H1 (cell line): ENCODE measurements at regions not wholly inside any gene's neighbourhood (a gene's known extent, or its start where the extent isn't known, plus 50 kb on each side); places are given as distances from the start of the nearest gene placed in this dataset.
A peak's percentile ranks its signal among the peaks of the same experiment; 100 is the strongest.

Experiments
- CTCF ChIA-PET: fragments of 300-600 bp; sonication (Branson Sonifier 250); formaldehyde crosslinking; loops from one replicate; lab custom pipeline; 2021; ENCODE audit not compliant: partially characterized antibody; lab: Charles Lee
- POLR2A ChIA-PET: fragments of 300-600 bp; sonication (Branson Sonifier 250); formaldehyde crosslinking; loops from one replicate; lab custom pipeline; 2021; ENCODE audit warnings: inconsistent platforms; ENCODE audit not compliant: partially characterized antibody; lab: Charles Lee
- DNase-seq, 2 experiments: peaks; one replicate each; pipeline versions ENCODE4 v3.0.0 to v3.0.0-alpha.2; 2010 to 2022; ENCODE audit warnings: low spot score in 2 of 2, low read depth in 1 of 2, mixed read lengths in 1 of 2
- FAIRE-seq: peaks from 2 replicates; lab custom pipeline; 2011; peaks lifted over from hg19 to GRCh38; lab: Jason Lieb, UNC
- H2AFZ ChIP-seq: 2 replicates; pipeline ENCODE4 v1.8.1; 2012; ENCODE audit warnings: low read length, inconsistent platforms
- H2AK5ac ChIP-seq: 2 replicates; pipeline ENCODE4 v1.6.1; 2013; ENCODE audit warnings: low read depth, low read length
- H2BK120ac ChIP-seq: replicated peaks from 2 replicates; pipeline ENCODE3; 2013; ENCODE audit warnings: low read depth, low read length, inconsistent platforms
- H2BK12ac ChIP-seq: 2 replicates; pipeline ENCODE4 v1.6.1; 2013; ENCODE audit warnings: low read depth, low read length
- H2BK15ac ChIP-seq: 2 replicates; pipeline ENCODE4 v1.6.1; 2013; ENCODE audit warnings: low read length
- H2BK20ac ChIP-seq: 2 replicates; pipeline ENCODE4 v1.6.1; 2013; ENCODE audit warnings: low read length
- H2BK5ac ChIP-seq: 2 replicates; pipeline ENCODE4 v1.6.1; 2013; ENCODE audit warnings: low read depth, low read length
- H3K14ac ChIP-seq: 2 replicates; pipeline ENCODE4 v1.6.1; 2013; ENCODE audit warnings: inconsistent platforms; ENCODE audit not compliant: insufficient read length
- H3K18ac ChIP-seq: 2 replicates; pipeline ENCODE4 v1.6.1; 2013; ENCODE audit warnings: low read length; ENCODE audit errors: extremely low read depth
- H3K23ac ChIP-seq: 2 replicates; pipeline ENCODE4 v1.6.1; 2013; ENCODE audit warnings: inconsistent platforms; ENCODE audit not compliant: insufficient read length
- H3K23me2 ChIP-seq: 2 replicates; pipeline ENCODE4 v1.6.1; 2013; ENCODE audit warnings: low read depth, low read length
- H3K27ac ChIP-seq: 2 replicates; pipeline ENCODE4 v1.6.1; 2011; ENCODE audit warnings: low read depth, low read length, inconsistent platforms
- H3K27me3 ChIP-seq, 4 experiments: replicated peaks in 1 of 4; 1 replicate in 1 of 4; 2 replicates in 3 of 4; pipeline versions ENCODE4 v1.6.1 to v1.8.1; 2011 to 2013; ENCODE audit warnings: low read length in 3 of 4, mild to moderate bottlenecking in 3 of 4, inconsistent platforms in 2 of 4, mixed read lengths in 2 of 4, moderate library complexity in 1 of 4; ENCODE audit not compliant: control insufficient read depth in 3 of 4, insufficient read depth in 3 of 4; ENCODE audit errors: extremely low read depth in 1 of 4
- H3K36me3 ChIP-seq, 4 experiments: 2 replicates each; pipeline versions ENCODE4 v1.6.1 to v1.8.1; 2011 to 2013; ENCODE audit warnings: mild to moderate bottlenecking in 4 of 4, low read length in 3 of 4, moderate library complexity in 2 of 4, control low read depth in 1 of 4, inconsistent platforms in 1 of 4; ENCODE audit not compliant: insufficient read depth in 4 of 4, control insufficient read depth in 2 of 4
- H3K4ac ChIP-seq: replicated peaks from 2 replicates; pipeline ENCODE3; 2013; ENCODE audit warnings: low read length, low read depth, mixed read lengths, inconsistent platforms; ENCODE audit not compliant: insufficient read length
- H3K4me1 ChIP-seq, 4 experiments: replicated peaks in 1 of 4; 1 replicate in 1 of 4; 2 replicates in 3 of 4; pipeline versions ENCODE4 v1.6.1 to v1.8.1; 2011 to 2013; ENCODE audit warnings: low read length in 3 of 4, inconsistent platforms in 2 of 4, mixed read lengths in 1 of 4; ENCODE audit not compliant: insufficient read depth in 4 of 4, control insufficient read depth in 3 of 4
- H3K4me2 ChIP-seq, 2 experiments: 2 replicates each; pipeline versions ENCODE4 v1.6.1 to v1.8.1; 2011 to 2013; ENCODE audit warnings: low read depth in 2 of 2, low read length in 2 of 2, control low read depth in 1 of 2, inconsistent platforms in 1 of 2, mild to moderate bottlenecking in 1 of 2; ENCODE audit not compliant: insufficient read depth in 1 of 2
- H3K4me3 ChIP-seq, 4 experiments: fragments of 200-600, 300-600 bp in 1 of 4; sonication (generic), shearing (Covaris generic), sonication (Bioruptor Twin) in 1 of 4; 2 replicates each; pipeline versions ENCODE4 v1.5.1 to v1.8.1; 2011 to 2016; ENCODE audit warnings: low read length in 4 of 4, low read depth in 3 of 4, control low read depth in 2 of 4, inconsistent platforms in 2 of 4, mild to moderate bottlenecking in 2 of 4, mixed read lengths in 1 of 4, moderate library complexity in 1 of 4; ENCODE audit not compliant: insufficient read depth in 2 of 4; ENCODE audit errors: extremely low read depth in 1 of 4
- H3K56ac ChIP-seq: replicated peaks from 2 replicates; pipeline ENCODE3; 2013; ENCODE audit warnings: low read depth, mild to moderate bottlenecking, mixed read lengths, low read length, inconsistent platforms; ENCODE audit not compliant: insufficient read length
- H3K79me1 ChIP-seq: 2 replicates; pipeline ENCODE4 v1.6.1; 2013; ENCODE audit warnings: low read depth, low read length, control low read depth
- H3K79me2 ChIP-seq, 2 experiments: 2 replicates each; pipeline versions ENCODE4 v1.6.1 to v1.8.1; 2012 to 2013; ENCODE audit warnings: low read length in 2 of 2, mild to moderate bottlenecking in 2 of 2, inconsistent platforms in 1 of 2; ENCODE audit not compliant: insufficient read depth in 2 of 2, control insufficient read depth in 1 of 2
- H3K9ac ChIP-seq, 4 experiments: replicated peaks in 1 of 4; 1 replicate in 1 of 4; 2 replicates in 3 of 4; pipeline versions ENCODE4 v1.6.1 to v1.8.1; 2011 to 2013; ENCODE audit warnings: low read depth in 3 of 4, low read length in 3 of 4, control low read depth in 2 of 4, mild to moderate bottlenecking in 2 of 4, moderate library complexity in 2 of 4, inconsistent platforms in 1 of 4; ENCODE audit errors: extremely low read depth in 1 of 4
- H3K9me3 ChIP-seq, 2 experiments: 2 replicates each; pipeline versions ENCODE4 v1.6.1 to v1.8.1; 2012 to 2013; ENCODE audit warnings: mild to moderate bottlenecking in 2 of 2, moderate library complexity in 2 of 2, control low read depth in 1 of 2, inconsistent platforms in 1 of 2, low read depth in 1 of 2, low read length in 1 of 2, mixed read lengths in 1 of 2; ENCODE audit not compliant: insufficient read depth in 2 of 2
- H4K20me1 ChIP-seq, 2 experiments: replicated peaks in 1 of 2; 2 replicates each; pipeline versions ENCODE3 to v1.8.1; 2011 to 2013; ENCODE audit warnings: inconsistent platforms in 2 of 2, low read length in 2 of 2, mild to moderate bottlenecking in 1 of 2; ENCODE audit not compliant: insufficient read depth in 2 of 2, control insufficient read depth in 1 of 2
- H4K5ac ChIP-seq: 2 replicates; pipeline ENCODE4 v1.6.1; 2013; ENCODE audit warnings: low read length, low read depth, mixed read lengths, inconsistent platforms; ENCODE audit not compliant: insufficient read length
- H4K8ac ChIP-seq: 2 replicates; pipeline ENCODE4 v1.8.0; 2013; ENCODE audit warnings: mild to moderate bottlenecking, moderate library complexity, low read length, inconsistent platforms; ENCODE audit not compliant: insufficient read depth; ENCODE audit errors: extremely low read depth
- H4K91ac ChIP-seq: replicated peaks from 2 replicates; pipeline ENCODE3; 2013; ENCODE audit warnings: low read length, mixed read lengths, inconsistent platforms; ENCODE audit not compliant: insufficient read length
- EP300 ChIP-seq, 2 experiments: IDR thresholded peaks; 1 replicate in 1 of 2; 2 replicates in 1 of 2; pipeline ENCODE4 v1.6.1; 2011 to 2012; ENCODE audit warnings: low read depth in 2 of 2, low read length in 2 of 2, mild to moderate bottlenecking in 2 of 2, borderline replicate concordance in 1 of 2, inconsistent platforms in 1 of 2, moderate library complexity in 1 of 2
- GABPA ChIP-seq: IDR thresholded peaks from 2 replicates; pipeline ENCODE4 v1.6.1; 2011; ENCODE audit warnings: mild to moderate bottlenecking, low read length, moderate library complexity, borderline replicate concordance; ENCODE audit not compliant: insufficient read depth
- JUND ChIP-seq: IDR thresholded peaks from 2 replicates; pipeline ENCODE4 v1.6.1; 2011; ENCODE audit warnings: mild to moderate bottlenecking, improper control_type of control experiment, low read length
- KDM4A ChIP-seq: IDR thresholded peaks from one replicate; pipeline ENCODE4 v1.7.1; 2012; ENCODE audit warnings: low read depth, mild to moderate bottlenecking, moderate library complexity, low read length, inconsistent platforms; ENCODE audit not compliant: severe bottlenecking
- RAD21 ChIP-seq, 2 experiments: IDR thresholded peaks in 1 of 2; conservative IDR thresholded peaks in 1 of 2; 2 replicates each; pipeline ENCODE4 v1.6.1; 2011; ENCODE audit warnings: low read depth in 2 of 2, low read length in 2 of 2, improper control_type of control experiment in 1 of 2, inconsistent platforms in 1 of 2, mild to moderate bottlenecking in 1 of 2, moderate library complexity in 1 of 2
- RNF2 ChIP-seq: fragments of 200-900, 300-1000 bp; sonication (generic); IDR thresholded peaks from 2 replicates; pipeline ENCODE4 v1.7.1; 2016; ENCODE audit warnings: borderline replicate concordance, low read depth, mild to moderate bottlenecking, antibody characterized with exemption, low read length; ENCODE audit not compliant: poor library complexity, severe bottlenecking; ENCODE audit errors: missing control alignments
- SP2 ChIP-seq: IDR thresholded peaks from 2 replicates; pipeline ENCODE4 v1.6.1; 2012; ENCODE audit warnings: mild to moderate bottlenecking, low read length, inconsistent platforms
- WGBS, 2 experiments: shearing (Covaris generic) in 1 of 2; methylation state at CpG; one replicate each; pipeline versions ENCODE4 v1.1.6 to v1.1.7; 2013 to 2015; ENCODE audit warnings: low lambda C conversion rate in 2 of 2, mixed read lengths in 2 of 2, inconsistent platforms in 1 of 2, low coverage in 1 of 2, missing lambda C conversion rate in 1 of 2; ENCODE audit not compliant: insufficient replicate concordance in 2 of 2, insufficient coverage in 1 of 2, insufficient read length in 1 of 2; ENCODE audit errors: extremely low coverage in 1 of 2, missing lambda C conversion rate in 1 of 2; 5-methylcytosine and 5-hydroxymethylcytosine counted together

DNA sequence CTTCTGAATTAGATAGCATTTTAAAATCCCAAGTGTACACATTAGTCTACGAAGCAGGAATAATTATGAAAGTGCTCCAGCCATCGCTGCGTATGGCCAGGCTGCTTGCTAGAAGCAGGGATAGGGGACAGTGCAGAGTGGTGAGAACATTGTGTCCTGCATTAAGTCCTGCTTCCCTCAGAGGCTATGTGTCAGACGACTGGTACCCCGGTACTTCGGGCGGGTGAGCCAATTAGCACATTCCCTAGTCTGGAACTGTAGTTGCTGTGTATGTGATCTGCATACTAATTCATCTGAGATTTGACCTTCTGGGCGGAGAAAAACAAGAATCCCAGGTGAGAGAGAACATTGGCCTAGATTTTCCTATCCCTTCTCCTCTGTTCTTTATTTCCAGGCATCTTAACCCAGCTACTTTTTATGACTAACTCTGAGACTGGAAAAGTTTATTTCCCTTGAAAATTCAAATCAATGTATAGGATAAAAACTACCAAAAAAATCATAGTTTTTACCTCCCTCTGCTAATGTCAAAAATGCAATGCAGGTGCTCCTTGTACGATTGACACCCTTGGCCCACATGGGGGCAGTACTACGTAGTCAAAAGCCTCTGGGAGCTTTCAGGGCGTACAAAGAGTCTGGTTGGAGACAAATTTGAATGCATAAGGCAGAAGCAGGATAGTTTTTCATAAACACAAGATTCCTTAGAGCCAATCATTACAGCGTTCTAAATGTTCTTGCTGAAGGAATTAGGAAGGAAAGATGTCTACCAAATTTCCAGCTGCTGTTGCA, 764.3 kb downstream of the NOVA1 start:
- FAIRE-seq: peak; percentile 75
- TF ChIP-seq GABPA (no peak), SP2 (no peak), RAD21 (IDR thresholded peaks at IDR 0.05 in 1 of 2, conservative IDR thresholded peaks at IDR 0.05 in 1 of 2; ENCODE audit: low read depth in 2 of 2, low read length in 2 of 2) (peak; percentile 87 to 92), KDM4A (no peak), JUND (no peak), RNF2 (no peak), EP300 (IDR thresholded peaks at IDR 0.05; ENCODE audit: borderline replicate concordance in 1 of 2, low read depth in 2 of 2, low read length in 2 of 2) (no peak)

More for the DNA sequence above, 764.3 kb downstream of the NOVA1 start:
- H3K9me3 ChIP-seq: no peaks in the 10 kb centered on the region
- H3K18ac ChIP-seq: no peak overlapping the region
- no peaks in the 10 kb centered on the region for H3K23me2 ChIP-seq
- no peaks in the 10 kb centered on the region for H3K36me3 ChIP-seq
- no peak overlapping the region for H2BK120ac ChIP-seq
- H3K27me3 ChIP-seq: no peaks in the 10 kb centered on the region
- peak overlapping the region; percentile 23 for H4K91ac ChIP-seq
- 0 out of 2 replicates have a peak overlapping the region, but pooled peaks have one; percentile 21 for H2BK12ac ChIP-seq
- H4K5ac ChIP-seq: no peak overlapping the region
- H3K79me2 ChIP-seq: no peaks in the 10 kb centered on the region
- no peak overlapping the region for H3K4ac ChIP-seq
- H2BK20ac ChIP-seq: no peak overlapping the region
- H3K4me1 ChIP-seq: peaks cover 0 to 2% (median 0%) of the 10 kb centered on the region in 4 experiments; a peak in 1 of 7 replicates
- no peak overlapping the region for H2BK15ac ChIP-seq
- H3K79me1 ChIP-seq: no peaks in the 10 kb centered on the region
- H3K27ac ChIP-seq: no peak overlapping the region
- ChIA-PET POLR2A (interaction anchor here (0.7 kb wide), 1 partner anchor 426 kb away, joined by 3 read pairs; no protein-coding TSS in a partner anchor), CTCF (interaction anchor here (0.5 to 3.5 kb wide), 29 partner anchors 8 to 900 kb away, joined by 3 to 20 read pairs (median 4); no protein-coding TSS in a partner anchor)
- peak in 1 of 2 experiments; percentile 48 for DNase-seq
- 65% methylated on average over 12 of the region's 12 CpGs; no CpG with 5 or more reads in 1 of the 2 experiments for WGBS, 2 experiments
- peak overlapping the region in 1 of 4 experiments; percentile 8; a peak in 2 of 7 replicates for H3K9ac ChIP-seq
- no peak overlapping the region for H2BK5ac ChIP-seq
- H3K4me2 ChIP-seq: no peak overlapping the region
- H3K56ac ChIP-seq: no peak overlapping the region
- no peak overlapping the region for H3K4me3 ChIP-seq
- H3K14ac ChIP-seq: no peak overlapping the region
- peak overlapping the region; percentile 82; the same call in 1 of the 2 replicates for H2AFZ ChIP-seq
- no peak overlapping the region for H4K8ac ChIP-seq
- H3K23ac ChIP-seq: no peak overlapping the region
- H2AK5ac ChIP-seq: no peak overlapping the region; the same call in 1 of the 2 replicates
- H4K20me1 ChIP-seq: no peaks in the 10 kb centered on the region
